ENCODE measurements at regions not wholly inside any gene's neighbourhood (a gene's known extent, or its start where the extent isn't known, plus 50 kb on each side); places are given as distances from the start of the nearest gene placed in this dataset.

GRCh38 chr3:25032344-25032743 is 395.7 kb upstream of the RARB start:
- H3K27ac ChIP-seq (ENCODE audit: low read depth, low read length): no peak overlapping the region
- peaks cover 50% of the 10 kb centered on the region for H3K27me3 Mint-ChIP-seq (ENCODE audit: insufficient read depth)
- H3K4me3 ChIP-seq (ENCODE audit: low read length): no peak overlapping the region
- no peak for DNase-seq
- no peaks in the 10 kb centered on the region for H3K9me3 Mint-ChIP-seq
- 97 to 100% methylated on average over 1 of the region's 1 CpG for WGBS, 2 experiments (ENCODE audit: insufficient coverage in 1 of 2, insufficient read length in 1 of 2)
- peaks cover 8% of the 10 kb centered on the region for H3K4me1 ChIP-seq (ENCODE audit: control insufficient read depth, insufficient read depth, low read length)
- H3K9me3 ChIP-seq (ENCODE audit: control insufficient read depth, low read length): no peaks in the 10 kb centered on the region
- peaks cover 9% of the 10 kb centered on the region for H3K27me3 ChIP-seq (ENCODE audit: control insufficient read depth, insufficient read depth, low read length, poor library complexity, severe bottlenecking)
- H3K36me3 ChIP-seq (ENCODE audit: control insufficient read depth, insufficient read depth, low read length): no peaks in the 10 kb centered on the region
- no peak overlapping the region for H3K4me3 Mint-ChIP-seq
- no peaks in the 10 kb centered on the region for H3K36me3 Mint-ChIP-seq (ENCODE audit: low read depth)
- H3K27ac Mint-ChIP-seq: no peak overlapping the region
- peaks cover 8% of the 10 kb centered on the region for H3K4me1 Mint-ChIP-seq
- TF ChIP-seq CTCF (conservative IDR thresholded peaks at IDR 0.05): no peak
- H3K9ac ChIP-seq (ENCODE audit: extremely low read depth, low read length, poor library complexity, severe bottlenecking): no peak overlapping the region

- Histone ChIP-seq H3K27me3 (ENCODE audit: control insufficient read depth, insufficient read depth, low read length, poor library complexity, severe bottlenecking) (peaks cover 4% of the 10 kb centered on the region), H3K36me3 (ENCODE audit: control insufficient read depth, insufficient read depth, low read length) (no peaks in the 10 kb centered on the region), H3K27ac (ENCODE audit: low read depth, low read length) (no peak overlapping the region), H3K4me1 (ENCODE audit: control insufficient read depth, insufficient read depth, low read length) (peaks cover 9% of the 10 kb centered on the region), H3K9ac (ENCODE audit: extremely low read depth, low read length, poor library complexity, severe bottlenecking) (no peak overlapping the region), H3K9me3 (ENCODE audit: control insufficient read depth, low read length) (no peaks in the 10 kb centered on the region), H3K4me3 (ENCODE audit: low read length) (no peak overlapping the region)
- Mint-ChIP-seq H3K27me3 (ENCODE audit: insufficient read depth) (peaks cover 38% of the 10 kb centered on the region), H3K27ac (no peak overlapping the region), H3K36me3 (ENCODE audit: low read depth) (no peaks in the 10 kb centered on the region), H3K9me3 (no peaks in the 10 kb centered on the region), H3K4me1 (peaks cover 1% of the 10 kb centered on the region), H3K4me3 (no peak overlapping the region)
- TF ChIP-seq CTCF (conservative IDR thresholded peaks at IDR 0.05): peak; percentile 92
- 84 to 93% methylated on average over 4 to 6 of the region's 6 CpGs for whole genome bisulfite sequencing, 2 experiments (ENCODE audit: insufficient coverage in 1 of 2, insufficient read length in 1 of 2)
- peak; percentile 87 for DNase-seq
These were observed 394.5 kb upstream of the RARB start for GRCh38 chr3:25033407-25034029.

- Mint-ChIP-seq H3K27me3 (ENCODE audit: insufficient read depth) (peaks cover 20% of the 10 kb centered on the region), H3K36me3 (ENCODE audit: low read depth) (no peaks in the 10 kb centered on the region), H3K4me1 (peaks cover 1% of the 10 kb centered on the region), H3K27ac (no peak overlapping the region), H3K4me3 (no peak overlapping the region), H3K9me3 (no peaks in the 10 kb centered on the region)
- 95 to 100% methylated on average over 1 of the region's 1 CpG for WGBS, 2 experiments (ENCODE audit: insufficient coverage in 1 of 2, insufficient read length in 1 of 2)
- DNase-seq: no peak
- Histone ChIP-seq H3K9me3 (ENCODE audit: control insufficient read depth, low read length) (no peaks in the 10 kb centered on the region), H3K4me3 (ENCODE audit: low read length) (no peak overlapping the region), H3K36me3 (ENCODE audit: control insufficient read depth, insufficient read depth, low read length) (no peaks in the 10 kb centered on the region), H3K9ac (ENCODE audit: extremely low read depth, low read length, poor library complexity, severe bottlenecking) (no peak overlapping the region), H3K27ac (ENCODE audit: low read depth, low read length) (no peak overlapping the region), H3K27me3 (ENCODE audit: control insufficient read depth, insufficient read depth, low read length, poor library complexity, severe bottlenecking) (no peaks in the 10 kb centered on the region), H3K4me1 (ENCODE audit: control insufficient read depth, insufficient read depth, low read length) (peaks cover 4% of the 10 kb centered on the region)
- TF ChIP-seq CTCF (conservative IDR thresholded peaks at IDR 0.05): no peak
These were observed 392.5 kb upstream of the RARB start for GRCh38 chr3:25035526-25035925.

All from endodermal cell (in vitro differentiated cells).